ENCODE measurements at regions not wholly inside any gene's neighbourhood (a gene's known extent, or its start where the extent isn't known, plus 50 kb on each side); places are given as distances from the start of the nearest gene placed in this dataset.

GRCh38 chr2:199583676-199584075 lies 125.9 kb upstream of the SATB2 start:
- no peak overlapping the region for H3K4me3 ChIP-seq (ENCODE audit: low read depth, low read length)
- DNase-seq (ENCODE audit: low read depth): no peak
- TF ChIP-seq CTCF (conservative IDR thresholded peaks at IDR 0.05; ENCODE audit: low read depth, low read length): no peak

- no peak for TF ChIP-seq CTCF (conservative IDR thresholded peaks at IDR 0.05; ENCODE audit: low read depth, low read length)
- DNase-seq (ENCODE audit: low read depth): no peak
- H3K4me3 ChIP-seq (ENCODE audit: low read depth, low read length): peak overlapping the region; percentile 4
Observed at GRCh38 chr2:199581935-199582360, 124.2 kb upstream of the SATB2 start.

GRCh38 chr2:199581408-199581807 lies 123.7 kb upstream of the SATB2 start:
- DNase-seq (ENCODE audit: low read depth): no peak
- peak overlapping the region; percentile 4 for H3K4me3 ChIP-seq (ENCODE audit: low read depth, low read length)
- TF ChIP-seq CTCF (conservative IDR thresholded peaks at IDR 0.05; ENCODE audit: low read depth, low read length): no peak

- no peak overlapping the region for H3K4me3 ChIP-seq (ENCODE audit: low read depth, low read length)
- no peak for DNase-seq (ENCODE audit: low read depth)
- TF ChIP-seq CTCF (conservative IDR thresholded peaks at IDR 0.05; ENCODE audit: low read depth, low read length): no peak
Observed at GRCh38 chr2:199575416-199575815, 117.7 kb upstream of the SATB2 start.

- DNase-seq (ENCODE audit: low read depth): no peak
- no peak overlapping the region for H3K4me3 ChIP-seq (ENCODE audit: low read depth, low read length)
- TF ChIP-seq CTCF (conservative IDR thresholded peaks at IDR 0.05; ENCODE audit: low read depth, low read length): no peak
Observed at GRCh38 chr2:199572571-199572970, 114.8 kb upstream of the SATB2 start.

- no peak for DNase-seq (ENCODE audit: low read depth)
- no peak for TF ChIP-seq CTCF (conservative IDR thresholded peaks at IDR 0.05; ENCODE audit: low read depth, low read length)
- H3K4me3 ChIP-seq (ENCODE audit: low read depth, low read length): no peak overlapping the region
Observed at GRCh38 chr2:199570934-199571333, 113.2 kb upstream of the SATB2 start.

GRCh38 chr2:199569336-199569735 lies 111.6 kb upstream of the SATB2 start:
- no peak for DNase-seq (ENCODE audit: low read depth)
- TF ChIP-seq CTCF (conservative IDR thresholded peaks at IDR 0.05; ENCODE audit: low read depth, low read length): no peak
- no peak overlapping the region for H3K4me3 ChIP-seq (ENCODE audit: low read depth, low read length)
